Superior temporal gyrus (tissue), 1 donor: ENCODE measurements at regions not wholly inside any gene's neighbourhood (a gene's known extent, or its start where the extent isn't known, plus 50 kb on each side); places are given as distances from the start of the nearest gene placed in this dataset.
A peak's percentile ranks its signal among the peaks of the same experiment; 100 is the strongest.
"Not testable (repeated sequence)": the region's sequence is repeated elsewhere in the genome, so short reads cannot be mapped to it uniquely, and the experiment has no call there.

Experiments used
- DNase-seq: peaks from one replicate; pipeline ENCODE4 v3.0.0-alpha.2; 2016; ENCODE audit errors: extremely low spot score

DNA sequence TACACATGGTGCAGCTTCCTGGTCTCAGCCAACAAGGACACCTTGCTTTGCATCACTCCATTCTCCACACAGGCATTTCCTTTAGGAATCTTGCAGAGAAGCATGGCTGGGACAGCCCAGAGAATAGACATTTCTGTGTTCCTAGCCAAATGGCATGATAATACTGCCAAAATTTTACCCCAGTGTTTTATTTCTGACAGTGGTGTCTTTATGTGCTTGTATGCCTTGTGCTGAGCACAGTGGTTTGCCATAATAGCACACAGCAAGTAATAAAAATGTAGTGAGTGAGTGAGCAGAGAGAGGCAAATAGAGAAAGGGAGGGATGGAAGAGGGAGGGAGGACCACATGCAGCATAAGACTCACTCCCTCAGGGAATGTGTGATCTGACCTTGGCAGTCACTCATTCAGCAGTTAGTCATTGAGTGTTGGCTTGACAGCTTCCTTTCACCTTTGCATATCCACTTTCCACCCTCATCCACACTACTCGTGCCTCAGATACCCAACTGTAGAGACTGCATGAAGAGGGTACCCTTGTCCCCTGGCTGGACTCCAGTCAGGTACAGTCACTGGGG is 212.8 kb upstream of the CCDC196 start:
- peak; percentile 22 for DNase-seq

DNA sequence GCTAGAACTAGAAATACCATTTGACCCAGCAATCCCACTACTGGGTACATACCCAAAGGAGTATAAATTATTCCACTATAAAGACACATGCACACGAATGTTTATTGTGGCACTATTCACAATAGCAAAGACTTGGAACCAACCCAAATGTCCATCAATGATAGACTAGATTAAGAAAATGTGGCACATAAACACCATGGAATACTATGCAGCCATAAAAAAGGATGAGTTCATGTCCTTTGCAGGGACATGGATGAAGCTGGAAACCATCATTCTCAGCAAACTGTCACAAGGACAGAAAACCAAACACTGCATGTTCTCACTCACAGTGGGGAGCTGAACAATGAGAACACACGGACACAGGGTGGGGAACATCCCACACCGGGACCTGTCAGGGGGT is 207.8 kb upstream of the CCDC196 start:
- DNase-seq: not testable (repeated sequence)

DNA sequence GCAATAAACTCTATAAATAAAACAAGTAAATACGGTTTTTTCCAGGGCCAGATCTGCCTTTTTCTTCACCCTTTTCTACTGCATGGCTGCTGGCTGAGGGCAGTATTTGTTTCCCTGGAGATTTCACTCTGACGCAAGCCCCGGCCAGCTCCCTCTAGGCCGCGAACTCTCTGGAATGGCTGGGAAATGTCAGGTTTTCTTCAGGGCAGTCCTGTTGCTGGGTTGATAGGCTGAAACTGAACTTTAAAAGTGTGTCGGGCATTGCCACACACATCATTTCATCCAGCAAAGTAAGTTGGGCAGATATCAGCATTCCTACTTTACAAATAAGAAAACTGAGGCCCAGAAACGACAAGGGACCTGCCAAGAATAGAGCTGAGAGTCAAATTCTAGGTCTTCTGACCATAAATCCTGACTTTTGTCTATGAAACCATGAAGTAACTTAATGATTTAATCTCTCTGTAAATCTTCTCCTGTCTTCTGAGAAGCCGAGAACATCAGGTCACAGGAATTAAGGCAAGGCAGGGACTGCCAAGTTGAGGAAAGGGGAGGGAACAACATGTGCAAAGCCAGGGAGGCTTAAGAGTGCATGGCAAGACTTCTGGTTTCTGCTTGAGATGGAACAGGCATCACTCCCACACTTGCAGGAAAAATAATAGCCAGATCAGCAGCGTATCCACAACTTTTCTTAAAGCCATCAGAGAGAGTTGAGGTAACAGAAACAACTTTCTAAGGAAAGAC is 205.0 kb upstream of the CCDC196 start:
- no peak for DNase-seq

DNA sequence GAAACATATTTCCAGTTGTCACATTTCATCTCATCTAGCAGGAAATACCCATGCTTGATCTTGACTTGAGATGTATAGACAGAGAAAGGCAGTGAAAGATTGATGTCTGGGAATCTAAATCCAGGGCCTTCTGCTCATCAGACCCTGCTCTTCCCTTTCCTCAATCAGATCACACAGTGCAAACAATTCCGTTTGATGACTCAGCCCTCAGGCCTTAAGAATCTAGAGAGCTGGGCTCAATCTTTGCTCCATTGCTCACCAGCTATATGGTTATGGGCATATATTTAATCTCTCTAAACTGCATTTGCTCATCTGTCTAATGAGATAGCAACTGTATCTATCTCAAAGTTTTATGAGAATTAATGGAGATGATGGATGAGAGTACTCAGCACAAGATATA is 201.8 kb upstream of the CCDC196 start:
- no peak for DNase-seq

GRCh38 chr14:66288511-66288910 is 197.7 kb upstream of the CCDC196 start:
- no peak for DNase-seq

DNA sequence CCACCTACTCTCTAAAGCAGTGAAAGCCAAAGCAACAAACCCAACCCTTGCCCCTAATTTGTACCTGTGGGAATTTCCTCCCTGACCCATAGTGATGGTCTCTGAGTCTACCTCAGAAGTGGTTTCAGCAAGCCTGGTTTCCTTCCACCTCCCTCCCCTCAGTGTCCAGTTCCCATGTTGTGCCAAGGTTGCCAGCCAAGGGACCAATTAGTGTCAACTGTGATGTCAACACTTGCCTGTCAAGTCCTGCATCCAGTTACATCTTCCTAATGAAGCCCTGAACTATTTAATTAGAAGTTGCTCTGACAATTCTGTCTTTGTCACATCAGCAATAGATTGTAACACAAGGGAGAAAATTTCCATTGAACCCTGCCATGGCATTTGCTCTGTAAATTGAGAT is 194.4 kb upstream of the CCDC196 start:
- DNase-seq: no peak

GRCh38 chr14:66293533-66294105 is 192.6 kb upstream of the CCDC196 start:
- no peak for DNase-seq

- DNase-seq: no peak
Measured at GRCh38 chr14:66295386-66295785, 190.8 kb upstream of the CCDC196 start.

DNA sequence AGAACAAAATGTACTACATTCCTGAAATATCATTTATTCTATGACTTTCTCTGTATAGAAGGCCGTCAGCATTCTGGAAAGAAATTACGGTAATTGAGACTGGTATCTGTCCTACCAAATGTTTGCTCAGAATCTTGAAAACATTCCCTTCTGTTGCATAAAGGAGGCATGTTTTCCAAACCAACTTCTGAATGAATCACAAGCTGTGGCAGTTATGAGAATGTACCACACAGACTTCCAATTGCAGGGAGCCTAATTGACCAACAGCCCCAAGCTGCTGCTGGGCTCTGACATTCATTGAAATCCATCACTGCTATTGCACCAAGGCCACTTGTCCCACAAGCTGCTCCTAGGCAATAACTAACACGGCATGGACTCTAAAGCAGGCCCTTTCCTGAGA is 185.3 kb upstream of the CCDC196 start:
- DNase-seq: no peak

- no peak for DNase-seq
Measured at GRCh38 chr14:66306101-66306500, 180.1 kb upstream of the CCDC196 start.

GRCh38 chr14:66311058-66311457 is 175.1 kb upstream of the CCDC196 start:
- DNase-seq: no peak

GRCh38 chr14:66311990-66312389 is 174.2 kb upstream of the CCDC196 start:
- peak; percentile 51 for DNase-seq

- no peak for DNase-seq
Measured at GRCh38 chr14:66312451-66312850, 173.7 kb upstream of the CCDC196 start.

DNA sequence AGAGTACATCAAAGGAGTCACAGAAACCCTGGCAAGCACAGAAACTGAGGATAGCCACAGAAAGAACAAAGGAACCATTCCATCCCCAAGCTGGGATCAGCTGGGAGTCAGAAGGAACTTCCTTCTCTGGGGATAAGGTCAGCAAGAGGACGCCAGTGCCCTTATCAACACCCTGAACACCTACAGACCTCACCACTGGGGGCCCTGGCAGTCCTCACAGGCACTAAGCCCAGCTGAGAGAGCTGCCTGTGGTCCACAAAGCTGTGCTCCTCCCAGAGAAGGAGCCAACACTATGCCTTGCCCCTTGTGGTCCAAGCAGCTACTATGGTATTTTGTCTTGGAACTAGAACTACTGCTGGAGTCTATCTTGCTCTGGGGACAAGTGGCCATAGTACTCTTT is 171.1 kb upstream of the CCDC196 start:
- no peak for DNase-seq

GRCh38 chr14:66315548-66315947 is 170.6 kb upstream of the CCDC196 start:
- DNase-seq: no peak

DNA sequence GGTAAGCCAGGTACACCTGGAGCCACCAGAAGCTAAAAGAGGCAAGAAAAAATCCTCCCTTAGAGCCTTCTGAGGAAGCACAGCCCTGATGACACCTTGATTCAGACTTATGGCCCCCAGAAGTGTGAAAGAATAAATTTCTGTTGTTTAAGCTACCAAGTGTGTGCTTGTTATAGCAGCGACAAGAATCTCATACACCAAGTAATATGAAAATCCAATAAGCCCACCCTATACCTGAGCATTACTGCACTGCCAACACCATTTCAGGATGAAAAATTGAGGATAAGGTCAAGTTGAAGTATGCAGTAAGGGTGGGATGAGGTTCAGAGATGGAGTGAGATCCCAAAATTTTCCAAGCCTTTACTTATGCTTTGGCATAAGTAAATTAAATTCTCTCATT is 163.6 kb upstream of the CCDC196 start:
- DNase-seq: no peak

DNA sequence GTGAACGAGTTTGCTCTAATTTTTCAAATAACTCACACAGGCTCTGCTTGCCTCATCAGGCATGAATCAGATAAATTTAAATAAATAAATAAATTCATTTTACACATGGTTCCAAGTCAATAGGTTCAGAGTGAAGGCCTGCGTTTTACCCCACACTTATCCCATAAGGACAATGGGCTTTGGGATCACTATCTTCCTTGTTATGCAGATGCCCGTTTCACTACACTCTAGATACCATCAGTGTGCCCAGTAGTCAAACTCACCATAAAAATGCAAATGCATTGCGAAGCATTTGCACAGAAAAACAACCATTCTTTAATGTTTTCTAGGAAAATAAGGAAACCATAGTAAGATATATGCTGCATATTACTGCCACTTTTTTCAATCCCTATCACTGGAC is 155.9 kb upstream of the CCDC196 start:
- DNase-seq: no peak

DNA sequence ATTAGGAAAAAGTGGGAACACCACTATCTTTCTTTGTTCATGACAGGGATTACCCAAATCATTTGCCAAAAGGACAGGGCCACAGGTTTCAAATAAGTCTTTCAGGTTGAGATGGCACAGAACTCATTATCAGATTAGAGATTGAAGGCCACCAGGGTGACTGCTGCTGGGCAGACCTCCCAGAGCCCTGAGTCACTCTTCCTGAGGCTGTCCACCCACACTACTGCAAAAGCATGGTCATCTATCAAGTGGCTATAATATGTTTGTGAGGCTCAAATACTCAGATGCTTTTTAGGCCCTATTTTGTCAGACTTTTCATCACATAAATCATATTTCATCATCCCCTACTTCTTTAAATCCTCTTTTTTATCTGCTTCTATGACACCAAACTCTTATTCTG is 155.3 kb upstream of the CCDC196 start:
- no peak for DNase-seq

- not testable (repeated sequence) for DNase-seq
Measured at GRCh38 chr14:66333293-66333692, 152.9 kb upstream of the CCDC196 start.

GRCh38 chr14:66341239-66341638 is 144.9 kb upstream of the CCDC196 start:
- DNase-seq: no peak

DNA sequence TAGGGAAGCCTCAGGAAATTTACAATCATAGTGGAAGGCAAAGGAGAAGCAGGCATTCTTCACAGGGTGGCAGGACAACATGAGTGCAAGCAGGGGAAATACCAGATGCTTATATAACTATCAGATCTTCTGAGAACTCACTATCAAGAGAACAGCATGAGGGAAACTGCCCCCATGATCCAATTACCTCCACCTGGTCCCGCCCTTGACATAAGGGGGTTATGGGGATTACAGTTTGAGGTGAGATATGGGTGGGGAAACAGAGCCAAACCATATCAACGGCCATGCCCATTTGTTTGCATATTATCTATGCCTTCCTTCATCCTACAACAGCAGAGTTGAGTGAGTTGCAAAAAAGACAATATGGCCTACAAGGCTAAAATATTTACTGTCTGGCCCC is 140.2 kb upstream of the CCDC196 start:
- DNase-seq: no peak

DNA sequence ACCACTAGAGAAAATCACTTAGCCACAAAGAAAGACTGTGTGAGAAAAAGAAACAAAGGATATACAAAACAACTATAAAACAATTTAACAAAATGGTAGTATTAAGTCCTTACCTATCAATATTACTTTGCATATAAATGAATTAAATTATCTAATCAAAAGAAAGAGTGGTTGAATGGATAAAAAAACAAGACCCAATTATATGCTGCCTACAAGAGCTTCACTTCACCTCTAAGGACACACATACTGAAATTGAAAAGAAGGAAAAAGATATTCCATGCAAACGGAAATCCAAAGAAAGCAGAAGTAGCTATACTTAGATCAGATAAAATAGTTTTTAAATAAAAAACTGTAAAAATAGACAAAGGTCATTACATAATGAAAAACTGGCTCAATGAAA is 134.9 kb upstream of the CCDC196 start:
- no peak for DNase-seq

DNA sequence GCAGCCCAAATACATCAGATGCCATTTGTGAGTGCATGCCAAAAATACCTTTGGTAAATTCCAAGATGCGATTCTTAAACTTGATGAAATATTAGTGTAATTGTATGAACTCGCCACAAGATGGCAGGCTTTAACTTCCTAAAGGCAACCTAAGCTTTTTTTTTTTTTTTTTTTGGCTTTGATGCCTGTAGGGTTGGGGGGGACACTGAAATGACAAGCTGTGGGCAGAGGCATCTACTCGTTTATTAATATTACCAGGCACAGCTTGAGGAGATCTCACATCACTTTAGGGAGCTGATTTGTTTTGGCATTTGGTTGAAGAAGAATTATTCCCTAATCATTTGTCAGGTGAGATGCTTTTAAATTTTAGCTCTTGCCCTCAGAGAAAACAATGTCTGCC is 126.7 kb upstream of the CCDC196 start:
- peak; percentile 85 for DNase-seq
